Activated CD8-positive, alpha-beta memory T cell treated with anti-CD3 and anti-CD28 coated beads, Interleukin-2, amount 10 ng/mL, durations not matched to agents 7 days and 5 days (primary cell): ENCODE measurements at regions not wholly inside any gene's neighbourhood (a gene's known extent, or its start where the extent isn't known, plus 50 kb on each side); places are given as distances from the start of the nearest gene placed in this dataset.

Source experiments
- ATAC-seq: fragments of 150-1000 bp; cut with Tn5 transposase; one replicate; pipeline ENCODE4 v1.10.0; 2021; ENCODE audit warnings: moderate library complexity
- CTCF ChIA-PET: fragments of 350-600 bp; sonication (Branson Sonifier 250); formaldehyde crosslinking; loops from one replicate; lab custom pipeline; 2021; ENCODE audit warnings: antibody characterized with exemption; lab: Charles Lee
- DNase-seq: peaks from one replicate; pipeline ENCODE4 v3.0.0-alpha.2; 2020
- H3K27ac Mint-ChIP-seq: one replicate; pipeline ENCODE4 v1.8.0; 2021; ENCODE audit warnings: mild to moderate bottlenecking, mixed read lengths
- H3K27me3 Mint-ChIP-seq: one replicate; pipeline ENCODE4 v1.8.0; 2021; ENCODE audit warnings: mixed read lengths
- H3K36me3 Mint-ChIP-seq: one replicate; pipeline ENCODE4 v1.8.0; 2021; ENCODE audit warnings: mild to moderate bottlenecking, mixed read lengths
- H3K4me1 Mint-ChIP-seq: one replicate; pipeline ENCODE4 v1.8.0; 2021; ENCODE audit warnings: mixed read lengths
- H3K4me3 Mint-ChIP-seq: one replicate; pipeline ENCODE4 v1.8.0; 2021; ENCODE audit warnings: mild to moderate bottlenecking, moderate library complexity, mixed read lengths
- H3K9me3 Mint-ChIP-seq: one replicate; pipeline ENCODE4 v1.8.0; 2022; ENCODE audit warnings: low read depth, mixed read lengths

- no peaks in the 10 kb centered on the region for H3K36me3 Mint-ChIP-seq
- H3K9me3 Mint-ChIP-seq, result no peaks in the 10 kb centered on the region
- DNase-seq (no peak), ATAC-seq (no peak)
- no peak overlapping the region for H3K4me3 Mint-ChIP-seq
- H3K27ac Mint-ChIP-seq, result no peak overlapping the region
- H3K4me1 Mint-ChIP-seq, result peaks cover 9% of the 10 kb centered on the region
- CTCF ChIA-PET, result interaction anchor here (1.2 kb wide), 1 partner anchor 53 kb away, joined by 3 read pairs; no protein-coding TSS in a partner anchor
- no peaks in the 10 kb centered on the region for H3K27me3 Mint-ChIP-seq
Measured at GRCh38 chr5:148905541-148905940, 79.1 kb downstream of the ADRB2 start.

GRCh38 chr5:148906968-148907367 lies 80.6 kb downstream of the ADRB2 start:
- peaks cover 14% of the 10 kb centered on the region for H3K4me1 Mint-ChIP-seq
- no peak overlapping the region for H3K27ac Mint-ChIP-seq
- ATAC-seq (no peak), DNase-seq (no peak)
- H3K4me3 Mint-ChIP-seq, result no peak overlapping the region
- CTCF ChIA-PET, result no interaction called here
- H3K36me3 Mint-ChIP-seq, result no peaks in the 10 kb centered on the region
- no peaks in the 10 kb centered on the region for H3K27me3 Mint-ChIP-seq
- no peaks in the 10 kb centered on the region for H3K9me3 Mint-ChIP-seq

- Mint-ChIP-seq H3K4me1 (peaks cover 14% of the 10 kb centered on the region), H3K36me3 (no peaks in the 10 kb centered on the region), H3K27ac (no peak overlapping the region), H3K4me3 (no peak overlapping the region), H3K27me3 (no peaks in the 10 kb centered on the region), H3K9me3 (no peaks in the 10 kb centered on the region)
- no peak for ATAC-seq
- CTCF ChIA-PET, result no interaction called here
- no peak for DNase-seq
Measured at GRCh38 chr5:148909040-148909439, 82.6 kb downstream of the ADRB2 start.

GRCh38 chr5:148909766-148910165 lies 83.4 kb downstream of the ADRB2 start:
- H3K27me3 Mint-ChIP-seq, result no peaks in the 10 kb centered on the region
- no peaks in the 10 kb centered on the region for H3K9me3 Mint-ChIP-seq
- H3K27ac Mint-ChIP-seq, result no peak overlapping the region
- DNase-seq (no peak), ATAC-seq (no peak)
- peaks cover 14% of the 10 kb centered on the region for H3K4me1 Mint-ChIP-seq
- CTCF ChIA-PET, result interaction anchor here (0.6 kb wide), 1 partner anchor 36 kb away, joined by 3 read pairs; no protein-coding TSS in a partner anchor
- no peak overlapping the region for H3K4me3 Mint-ChIP-seq
- no peaks in the 10 kb centered on the region for H3K36me3 Mint-ChIP-seq

- H3K36me3 Mint-ChIP-seq, result no peaks in the 10 kb centered on the region
- H3K27me3 Mint-ChIP-seq, result no peaks in the 10 kb centered on the region
- peaks cover 14% of the 10 kb centered on the region for H3K4me1 Mint-ChIP-seq
- ATAC-seq (no peak), DNase-seq (no peak)
- H3K9me3 Mint-ChIP-seq, result no peaks in the 10 kb centered on the region
- CTCF ChIA-PET, result no interaction called here
- H3K27ac Mint-ChIP-seq, result peak overlapping the region; percentile 6
- H3K4me3 Mint-ChIP-seq, result no peak overlapping the region
Measured at GRCh38 chr5:148910216-148910615, 83.8 kb downstream of the ADRB2 start.

- DNase-seq (no peak), ATAC-seq (no peak)
- no peaks in the 10 kb centered on the region for H3K36me3 Mint-ChIP-seq
- H3K4me1 Mint-ChIP-seq, result peaks cover 14% of the 10 kb centered on the region
- peak overlapping the region; percentile 6 for H3K27ac Mint-ChIP-seq
- no peaks in the 10 kb centered on the region for H3K9me3 Mint-ChIP-seq
- H3K4me3 Mint-ChIP-seq, result no peak overlapping the region
- no peaks in the 10 kb centered on the region for H3K27me3 Mint-ChIP-seq
- CTCF ChIA-PET, result no interaction called here
Measured at GRCh38 chr5:148910686-148911361, 84.4 kb downstream of the ADRB2 start.

GRCh38 chr5:148911386-148911785 lies 85.0 kb downstream of the ADRB2 start:
- Mint-ChIP-seq H3K36me3 (no peaks in the 10 kb centered on the region), H3K4me1 (peaks cover 14% of the 10 kb centered on the region), H3K27me3 (no peaks in the 10 kb centered on the region), H3K9me3 (no peaks in the 10 kb centered on the region), H3K27ac (no peak overlapping the region), H3K4me3 (no peak overlapping the region)
- DNase-seq, result no peak
- ATAC-seq, result no peak
- CTCF ChIA-PET, result interaction anchor here (1.7 kb wide), 1 partner anchor 46 kb away, joined by 4 read pairs; no protein-coding TSS in a partner anchor

GRCh38 chr5:148912146-148912545 lies 85.7 kb downstream of the ADRB2 start:
- no peaks in the 10 kb centered on the region for H3K36me3 Mint-ChIP-seq
- no peaks in the 10 kb centered on the region for H3K9me3 Mint-ChIP-seq
- DNase-seq, result no peak
- H3K27me3 Mint-ChIP-seq, result peaks cover 2% of the 10 kb centered on the region
- ATAC-seq, result no peak
- H3K4me3 Mint-ChIP-seq, result no peak overlapping the region
- CTCF ChIA-PET, result interaction anchor here (1.7 kb wide), 1 partner anchor 45 kb away, joined by 4 read pairs; no protein-coding TSS in a partner anchor
- peaks cover 9% of the 10 kb centered on the region for H3K4me1 Mint-ChIP-seq
- H3K27ac Mint-ChIP-seq, result no peak overlapping the region

GRCh38 chr5:148912714-148913398 lies 86.4 kb downstream of the ADRB2 start:
- H3K27me3 Mint-ChIP-seq, result peaks cover 2% of the 10 kb centered on the region
- CTCF ChIA-PET, result interaction anchor here (1.7 kb wide), 1 partner anchor 44 kb away, joined by 4 read pairs; no protein-coding TSS in a partner anchor
- no peaks in the 10 kb centered on the region for H3K36me3 Mint-ChIP-seq
- peaks cover 8% of the 10 kb centered on the region for H3K4me1 Mint-ChIP-seq
- DNase-seq (no peak), ATAC-seq (no peak)
- H3K4me3 Mint-ChIP-seq, result no peak overlapping the region
- H3K9me3 Mint-ChIP-seq, result no peaks in the 10 kb centered on the region
- no peak overlapping the region for H3K27ac Mint-ChIP-seq

GRCh38 chr5:148913493-148913892 lies 87.1 kb downstream of the ADRB2 start:
- CTCF ChIA-PET, result no interaction called here

GRCh38 chr5:148913985-148914431 lies 87.6 kb downstream of the ADRB2 start:
- ATAC-seq, result no peak
- no peak overlapping the region for H3K4me3 Mint-ChIP-seq
- CTCF ChIA-PET, result no interaction called here
- no peak for DNase-seq
- H3K4me1 Mint-ChIP-seq, result peaks cover 8% of the 10 kb centered on the region
- peaks cover 5% of the 10 kb centered on the region for H3K27me3 Mint-ChIP-seq
- H3K36me3 Mint-ChIP-seq, result no peaks in the 10 kb centered on the region
- H3K9me3 Mint-ChIP-seq, result no peaks in the 10 kb centered on the region
- H3K27ac Mint-ChIP-seq, result no peak overlapping the region

More at GRCh38 chr5:148913493-148913892, 87.1 kb downstream of the ADRB2 start:
- peaks cover 8% of the 10 kb centered on the region for H3K4me1 Mint-ChIP-seq
- H3K27ac Mint-ChIP-seq, result no peak overlapping the region
- DNase-seq, result no peak
- no peaks in the 10 kb centered on the region for H3K36me3 Mint-ChIP-seq
- peaks cover 2% of the 10 kb centered on the region for H3K27me3 Mint-ChIP-seq
- H3K4me3 Mint-ChIP-seq, result no peak overlapping the region
- ATAC-seq, result no peak
- H3K9me3 Mint-ChIP-seq, result no peaks in the 10 kb centered on the region

- Mint-ChIP-seq H3K4me3 (no peak overlapping the region), H3K36me3 (no peaks in the 10 kb centered on the region), H3K27ac (no peak overlapping the region), H3K4me1 (peaks cover 7% of the 10 kb centered on the region), H3K9me3 (no peaks in the 10 kb centered on the region), H3K27me3 (peaks cover 7% of the 10 kb centered on the region)
- CTCF ChIA-PET, result no interaction called here
- no peak for DNase-seq
- ATAC-seq, result no peak
Measured at GRCh38 chr5:148915224-148915817, 88.9 kb downstream of the ADRB2 start.

- H3K36me3 Mint-ChIP-seq, result no peaks in the 10 kb centered on the region
- peaks cover 19% of the 10 kb centered on the region for H3K27me3 Mint-ChIP-seq
- H3K27ac Mint-ChIP-seq, result no peak overlapping the region
- DNase-seq, result no peak
- CTCF ChIA-PET, result no interaction called here
- ATAC-seq, result no peak
- H3K9me3 Mint-ChIP-seq, result no peaks in the 10 kb centered on the region
- no peak overlapping the region for H3K4me3 Mint-ChIP-seq
- peaks cover 2% of the 10 kb centered on the region for H3K4me1 Mint-ChIP-seq
Measured at GRCh38 chr5:148920646-148921288, 94.4 kb downstream of the ADRB2 start.
